ENCODE measurements at regions not wholly inside any gene's neighbourhood (a gene's known extent, or its start where the extent isn't known, plus 50 kb on each side); places are given as distances from the start of the nearest gene placed in this dataset.

DNA sequence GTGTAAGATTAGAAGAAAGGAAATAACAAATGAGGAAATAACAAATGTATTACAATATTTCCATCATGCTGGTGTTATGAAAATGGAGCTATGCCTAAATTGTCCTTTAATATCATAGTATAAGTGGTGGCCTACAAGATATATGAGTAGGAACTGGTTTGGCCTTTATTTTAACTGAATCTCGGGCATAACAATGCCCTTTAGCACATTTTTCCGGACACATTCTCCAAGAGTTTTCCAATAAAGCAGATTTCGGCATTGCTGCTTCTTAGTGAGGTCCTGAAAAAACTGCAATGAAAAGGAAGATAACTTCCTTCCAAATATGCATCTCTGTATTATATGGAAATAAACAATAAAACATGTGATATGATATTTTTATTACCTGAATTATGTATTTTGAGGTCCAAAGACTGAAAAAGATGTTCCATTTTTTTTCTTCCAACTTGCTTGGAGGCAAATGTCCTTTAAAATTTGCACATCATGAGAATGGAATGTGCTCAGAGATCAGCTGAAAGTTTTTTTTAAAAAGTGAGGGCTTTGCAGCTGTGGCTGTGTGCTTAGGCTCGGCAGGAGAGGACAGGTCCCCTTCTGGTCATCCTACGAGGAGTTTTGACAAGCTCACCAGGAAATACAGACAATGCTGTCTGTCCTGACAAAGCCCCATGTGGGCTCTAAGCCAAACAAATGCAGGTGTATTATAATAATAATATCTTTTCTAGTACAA lies 132.3 kb upstream of the RND3 start:
- no peak for DNase-seq

DNA sequence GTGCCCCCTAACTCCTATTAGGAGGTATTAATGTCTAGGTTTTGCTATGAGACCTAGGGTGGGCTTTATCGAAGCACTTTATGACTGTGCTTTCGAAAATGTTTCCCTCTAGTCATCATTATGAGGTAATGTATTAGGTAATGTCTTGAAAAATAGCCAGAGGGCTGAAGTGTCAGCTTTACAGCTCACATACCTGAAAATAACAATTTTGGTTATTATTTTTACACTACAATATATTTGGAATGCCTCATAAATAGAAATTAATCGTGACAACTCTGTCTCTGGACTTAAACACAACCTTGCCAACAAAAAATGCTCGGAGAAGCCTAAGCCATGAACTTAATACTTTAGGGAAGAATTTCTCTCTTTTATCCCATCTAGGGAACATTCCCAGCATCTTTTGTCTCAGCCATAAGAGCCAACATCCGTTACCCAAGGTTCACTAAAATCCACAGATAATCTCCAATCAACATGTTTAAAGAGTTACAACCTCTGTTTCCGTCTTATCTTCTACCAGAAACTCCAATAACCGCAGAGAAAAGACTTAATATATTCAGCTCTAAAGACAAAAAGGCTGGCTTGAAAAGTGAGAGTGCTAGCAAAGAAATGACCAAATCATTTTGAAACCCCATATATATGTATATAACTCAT lies 130.9 kb upstream of the RND3 start:
- no peaks in the 10 kb centered on the region for H3K9me3 ChIP-seq (ENCODE audit: control insufficient read depth, low read depth, low read length)
- no peak for DNase-seq
- no peak overlapping the region for H3K4me3 ChIP-seq (ENCODE audit: low read length)
- no CpG with 5 or more reads among the region's 7 CpGs for WGBS (ENCODE audit: insufficient coverage, low lambda C conversion rate)
- no peak overlapping the region for H3K27ac ChIP-seq (ENCODE audit: low read length)
- no peaks in the 10 kb centered on the region for H3K4me1 ChIP-seq (ENCODE audit: control insufficient read depth, insufficient read depth, low read length)
- H3K27me3 ChIP-seq (ENCODE audit: control insufficient read depth, insufficient read depth, low read length) = no peaks in the 10 kb centered on the region
- no peaks in the 10 kb centered on the region for H3K36me3 ChIP-seq (ENCODE audit: control insufficient read depth, insufficient read depth, low read length)

More for the DNA sequence above, 132.3 kb upstream of the RND3 start:
- Histone ChIP-seq H3K36me3 (ENCODE audit: control insufficient read depth, insufficient read depth, low read length) (no peaks in the 10 kb centered on the region), H3K9me3 (ENCODE audit: control insufficient read depth, low read depth, low read length) (no peaks in the 10 kb centered on the region), H3K27me3 (ENCODE audit: control insufficient read depth, insufficient read depth, low read length) (no peaks in the 10 kb centered on the region), H3K4me1 (ENCODE audit: control insufficient read depth, insufficient read depth, low read length) (no peaks in the 10 kb centered on the region), H3K4me3 (ENCODE audit: low read length) (no peak overlapping the region), H3K27ac (ENCODE audit: low read length) (no peak overlapping the region)
- WGBS (ENCODE audit: insufficient coverage, low lambda C conversion rate) = 100% methylated on average over 1 of the region's 5 CpGs

DNA sequence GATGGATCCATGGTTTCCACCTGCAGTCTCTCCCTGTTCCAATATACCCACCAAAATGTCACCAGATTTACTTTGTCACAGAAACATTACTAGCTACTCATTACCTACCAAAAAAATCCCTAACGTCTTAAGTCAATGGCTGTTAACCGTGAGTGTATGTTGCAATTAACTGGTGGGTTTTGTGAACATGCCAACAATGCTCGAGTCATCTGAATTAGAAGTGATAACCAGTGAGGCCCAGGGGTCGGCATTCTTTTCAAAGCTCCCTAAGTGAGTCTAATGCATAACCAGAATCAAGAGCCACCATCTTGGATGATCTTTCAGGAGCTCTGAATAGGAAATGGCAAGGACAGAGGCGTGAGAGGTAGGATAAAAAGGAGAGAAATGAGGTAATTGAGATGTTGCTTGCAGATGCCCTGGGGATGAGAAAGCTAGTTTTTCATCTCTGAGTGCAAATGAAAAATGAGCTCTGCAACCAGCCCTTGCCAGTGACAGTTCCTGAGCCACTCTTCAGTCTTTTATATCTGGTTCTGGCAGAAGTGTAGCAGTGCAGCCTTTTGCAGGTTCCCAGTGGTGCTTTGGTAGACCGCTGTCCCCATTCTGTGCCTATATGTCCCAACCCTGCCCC lies 130.0 kb upstream of the RND3 start:
- no peak overlapping the region for H3K27ac ChIP-seq (ENCODE audit: low read length)
- no peak for DNase-seq
- no peaks in the 10 kb centered on the region for H3K36me3 ChIP-seq (ENCODE audit: control insufficient read depth, insufficient read depth, low read length)
- H3K4me1 ChIP-seq (ENCODE audit: control insufficient read depth, insufficient read depth, low read length) = no peaks in the 10 kb centered on the region
- no peaks in the 10 kb centered on the region for H3K9me3 ChIP-seq (ENCODE audit: control insufficient read depth, low read depth, low read length)
- WGBS (ENCODE audit: insufficient coverage, low lambda C conversion rate) = 100% methylated on average over 1 of the region's 6 CpGs
- no peaks in the 10 kb centered on the region for H3K27me3 ChIP-seq (ENCODE audit: control insufficient read depth, insufficient read depth, low read length)
- no peak overlapping the region for H3K4me3 ChIP-seq (ENCODE audit: low read length)

DNA sequence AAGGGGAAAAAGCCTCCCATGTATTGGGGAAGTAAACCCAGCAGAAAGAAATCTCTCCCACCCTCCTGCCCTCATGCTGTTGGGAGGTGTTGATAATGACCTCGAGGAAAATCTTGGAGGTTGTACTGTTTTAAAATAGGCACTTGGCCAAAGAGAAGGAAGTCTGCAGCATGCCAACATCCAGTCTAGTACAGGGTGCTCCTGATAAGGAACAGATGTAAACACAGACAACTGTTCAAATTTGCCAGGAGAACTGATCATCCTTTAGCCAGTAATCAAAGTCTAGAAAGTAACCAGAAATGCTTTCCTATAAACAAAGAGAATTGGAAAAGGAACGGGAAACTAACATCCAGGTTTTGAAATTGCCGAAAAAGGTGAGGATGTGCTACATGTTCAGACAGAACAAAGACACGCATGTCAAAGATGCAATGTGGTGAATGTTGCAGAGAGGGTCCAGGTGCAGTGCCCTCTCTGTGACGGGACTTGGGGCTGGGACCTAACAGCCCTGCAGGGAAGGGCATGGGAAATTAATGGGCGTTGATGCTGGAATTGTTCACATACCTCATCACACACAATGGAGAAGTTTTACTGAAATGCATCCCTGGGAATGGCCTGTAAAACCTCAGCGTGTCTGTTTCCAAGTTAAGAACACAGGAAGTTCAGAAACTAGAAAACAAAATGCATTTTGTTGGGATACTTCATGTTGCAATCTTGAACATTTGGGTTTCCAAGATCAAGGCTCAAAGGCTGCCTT lies 125.7 kb upstream of the RND3 start:
- no peak for DNase-seq
- Histone ChIP-seq H3K27ac (ENCODE audit: low read length) (no peak overlapping the region), H3K4me1 (ENCODE audit: control insufficient read depth, insufficient read depth, low read length) (peaks cover 4% of the 10 kb centered on the region), H3K9me3 (ENCODE audit: control insufficient read depth, low read depth, low read length) (no peaks in the 10 kb centered on the region), H3K36me3 (ENCODE audit: control insufficient read depth, insufficient read depth, low read length) (no peaks in the 10 kb centered on the region), H3K4me3 (ENCODE audit: low read length) (no peak overlapping the region), H3K27me3 (ENCODE audit: control insufficient read depth, insufficient read depth, low read length) (no peaks in the 10 kb centered on the region)
- 80% methylated on average over 1 of the region's 7 CpGs for WGBS (ENCODE audit: insufficient coverage, low lambda C conversion rate)

DNA sequence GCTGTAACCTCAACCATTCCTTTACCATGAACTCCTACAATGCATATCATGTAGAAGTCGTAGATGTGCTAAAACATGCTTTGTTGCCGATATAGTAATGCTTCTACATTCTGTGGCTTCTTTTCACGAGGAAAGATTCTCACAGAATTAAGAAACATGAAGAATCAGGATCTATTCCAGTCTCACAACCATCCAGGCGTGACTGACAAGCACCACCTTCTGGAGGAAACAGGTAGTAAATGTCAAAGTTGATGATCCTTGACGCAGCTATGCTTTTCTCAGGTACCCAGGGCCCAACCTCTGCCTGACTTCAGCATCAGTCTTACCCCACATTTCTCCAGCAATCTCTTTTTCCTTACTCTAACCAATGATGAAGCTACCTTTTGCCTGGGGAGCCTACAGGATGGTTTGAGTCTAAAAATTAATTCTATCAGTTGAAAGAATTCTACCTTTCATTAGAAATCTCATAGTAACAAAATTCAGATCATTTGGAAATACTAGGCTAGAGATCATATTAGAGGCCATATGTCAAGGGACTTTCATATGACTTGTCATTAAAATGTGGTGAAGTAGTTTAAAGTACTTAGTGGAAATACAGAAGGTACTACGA lies 123.3 kb upstream of the RND3 start:
- H3K4me3 ChIP-seq (ENCODE audit: low read length) = no peak overlapping the region

DNA sequence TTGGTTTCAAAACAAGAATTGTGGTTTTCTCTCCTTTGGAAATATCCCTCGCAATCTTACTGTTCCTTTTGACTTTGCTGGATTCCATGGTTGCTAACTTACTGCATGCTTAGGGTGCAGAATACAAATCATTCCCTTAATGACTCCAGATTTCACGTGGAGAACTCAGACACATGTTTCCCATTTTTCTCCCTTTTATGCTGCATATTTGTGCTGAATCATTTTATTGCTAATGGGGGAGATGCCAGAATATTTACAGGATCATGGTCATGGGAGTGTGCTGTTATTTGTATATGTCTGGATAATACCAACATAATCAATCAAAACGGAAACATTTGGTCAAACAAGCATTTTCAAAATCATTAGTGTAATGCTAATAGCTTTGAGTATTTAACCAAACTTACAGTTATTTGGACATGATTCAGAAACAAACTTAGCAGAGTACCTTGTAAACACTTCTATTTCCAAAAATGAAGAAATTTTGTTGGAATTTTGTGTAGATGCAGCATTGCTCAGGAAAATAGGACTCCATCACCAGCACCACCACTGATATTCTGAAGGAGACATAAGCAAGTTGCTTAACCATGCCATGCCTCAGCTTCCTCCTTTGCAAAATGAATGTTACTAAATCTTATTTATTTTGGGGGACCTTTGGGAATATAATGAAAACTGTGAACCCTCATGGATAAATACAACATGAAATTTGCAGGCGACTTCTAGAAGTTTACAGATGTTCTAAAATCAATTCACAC lies 122.5 kb upstream of the RND3 start:
- no peaks in the 10 kb centered on the region for H3K36me3 ChIP-seq (ENCODE audit: control insufficient read depth, insufficient read depth, low read length)
- peaks cover 4% of the 10 kb centered on the region for H3K4me1 ChIP-seq (ENCODE audit: control insufficient read depth, insufficient read depth, low read length)
- 65% methylated on average over 2 of the region's 4 CpGs for WGBS (ENCODE audit: insufficient coverage, low lambda C conversion rate)
- no peak overlapping the region for H3K27ac ChIP-seq (ENCODE audit: low read length)
- DNase-seq = no peak
- no peak overlapping the region for H3K4me3 ChIP-seq (ENCODE audit: low read length)
- no peaks in the 10 kb centered on the region for H3K27me3 ChIP-seq (ENCODE audit: control insufficient read depth, insufficient read depth, low read length)
- H3K9me3 ChIP-seq (ENCODE audit: control insufficient read depth, low read depth, low read length) = no peaks in the 10 kb centered on the region

More for the DNA sequence above, 123.3 kb upstream of the RND3 start:
- Histone ChIP-seq H3K27me3 (ENCODE audit: control insufficient read depth, insufficient read depth, low read length) (no peaks in the 10 kb centered on the region), H3K9me3 (ENCODE audit: control insufficient read depth, low read depth, low read length) (no peaks in the 10 kb centered on the region), H3K27ac (ENCODE audit: low read length) (no peak overlapping the region), H3K36me3 (ENCODE audit: control insufficient read depth, insufficient read depth, low read length) (no peaks in the 10 kb centered on the region), H3K4me1 (ENCODE audit: control insufficient read depth, insufficient read depth, low read length) (peaks cover 4% of the 10 kb centered on the region)
- 100% methylated on average over 1 of the region's 6 CpGs for WGBS (ENCODE audit: insufficient coverage, low lambda C conversion rate)
- DNase-seq = peak; percentile 29 to 45

- WGBS (ENCODE audit: insufficient coverage, low lambda C conversion rate) = no CpG with 5 or more reads among the region's 1 CpG
- no peak for DNase-seq
These were observed 120.9 kb upstream of the RND3 start for GRCh38 chr2:150608341-150608740.

DNA sequence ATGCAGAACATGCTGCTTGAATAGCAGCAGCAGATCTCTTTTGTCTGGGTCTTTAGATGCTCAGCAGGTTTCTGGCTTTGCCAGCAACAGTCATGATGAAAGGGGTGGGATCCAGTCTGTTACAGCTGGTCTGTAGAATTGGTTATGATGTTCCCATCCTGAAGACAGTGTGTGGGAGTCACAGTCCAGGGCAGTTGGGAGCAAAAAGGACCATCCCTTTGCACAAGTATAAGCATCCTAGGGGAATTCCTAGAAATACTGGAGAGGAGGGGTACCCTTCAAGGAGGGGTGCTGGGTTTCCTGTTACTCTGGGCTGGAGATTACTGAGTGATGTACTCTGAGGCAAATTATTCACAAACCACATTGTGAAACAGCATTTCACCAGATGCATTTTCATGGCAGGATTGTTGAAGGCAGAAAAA lies 119.9 kb upstream of the RND3 start:
- no peaks in the 10 kb centered on the region for H3K9me3 ChIP-seq (ENCODE audit: control insufficient read depth, low read depth, low read length)

More at GRCh38 chr2:150608341-150608740, 120.9 kb upstream of the RND3 start:
- Histone ChIP-seq H3K9me3 (ENCODE audit: control insufficient read depth, low read depth, low read length) (no peaks in the 10 kb centered on the region), H3K4me1 (ENCODE audit: control insufficient read depth, insufficient read depth, low read length) (peaks cover 4% of the 10 kb centered on the region), H3K27ac (ENCODE audit: low read length) (no peak overlapping the region), H3K36me3 (ENCODE audit: control insufficient read depth, insufficient read depth, low read length) (no peaks in the 10 kb centered on the region), H3K4me3 (ENCODE audit: low read length) (no peak overlapping the region), H3K27me3 (ENCODE audit: control insufficient read depth, insufficient read depth, low read length) (no peaks in the 10 kb centered on the region)

DNA sequence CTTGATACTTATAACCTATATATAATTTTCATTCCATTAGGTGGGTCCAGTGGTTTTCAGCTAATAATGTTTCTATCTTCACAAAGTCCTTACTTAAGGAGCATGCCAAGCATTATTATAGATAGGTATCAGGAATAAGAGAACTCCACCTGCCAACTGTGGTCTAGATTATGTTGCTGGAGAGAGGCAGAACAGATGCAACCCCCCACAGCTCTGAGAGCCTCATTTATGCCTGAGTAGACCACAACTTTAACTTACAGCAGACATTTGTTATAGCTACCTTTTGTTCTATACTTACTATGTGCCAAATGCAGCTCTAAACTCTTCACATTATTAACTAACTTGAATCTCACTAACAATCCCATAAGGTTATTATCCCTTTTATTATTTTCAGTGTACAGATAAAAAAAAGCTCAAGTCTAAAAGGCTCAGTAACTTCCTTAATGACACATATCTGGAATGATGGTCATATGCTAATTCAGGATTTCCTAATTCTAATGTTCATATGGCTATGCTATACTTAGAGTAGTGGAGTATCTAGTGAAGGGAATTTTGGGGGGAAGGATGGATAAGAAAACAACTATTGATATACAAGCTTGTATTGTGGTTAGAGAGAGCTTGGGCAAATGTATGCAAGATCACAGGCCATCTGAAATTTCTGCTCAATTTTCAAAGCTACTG lies 119.1 kb upstream of the RND3 start:
- Histone ChIP-seq H3K27ac (ENCODE audit: low read length) (no peak overlapping the region), H3K9me3 (ENCODE audit: control insufficient read depth, low read depth, low read length) (no peaks in the 10 kb centered on the region), H3K4me1 (ENCODE audit: control insufficient read depth, insufficient read depth, low read length) (peaks cover 4% of the 10 kb centered on the region), H3K36me3 (ENCODE audit: control insufficient read depth, insufficient read depth, low read length) (no peaks in the 10 kb centered on the region), H3K4me3 (ENCODE audit: low read length) (no peak overlapping the region), H3K27me3 (ENCODE audit: control insufficient read depth, insufficient read depth, low read length) (no peaks in the 10 kb centered on the region)
- DNase-seq = no peak

More for the DNA sequence above, 119.9 kb upstream of the RND3 start:
- Histone ChIP-seq H3K27me3 (ENCODE audit: control insufficient read depth, insufficient read depth, low read length) (no peaks in the 10 kb centered on the region), H3K4me1 (ENCODE audit: control insufficient read depth, insufficient read depth, low read length) (peaks cover 4% of the 10 kb centered on the region), H3K4me3 (ENCODE audit: low read length) (no peak overlapping the region), H3K27ac (ENCODE audit: low read length) (no peak overlapping the region), H3K36me3 (ENCODE audit: control insufficient read depth, insufficient read depth, low read length) (no peaks in the 10 kb centered on the region)
- DNase-seq = no peak
